ENCODE measurements at regions not wholly inside any gene's neighbourhood (a gene's known extent, or its start where the extent isn't known, plus 50 kb on each side); places are given as distances from the start of the nearest gene placed in this dataset.

DNA sequence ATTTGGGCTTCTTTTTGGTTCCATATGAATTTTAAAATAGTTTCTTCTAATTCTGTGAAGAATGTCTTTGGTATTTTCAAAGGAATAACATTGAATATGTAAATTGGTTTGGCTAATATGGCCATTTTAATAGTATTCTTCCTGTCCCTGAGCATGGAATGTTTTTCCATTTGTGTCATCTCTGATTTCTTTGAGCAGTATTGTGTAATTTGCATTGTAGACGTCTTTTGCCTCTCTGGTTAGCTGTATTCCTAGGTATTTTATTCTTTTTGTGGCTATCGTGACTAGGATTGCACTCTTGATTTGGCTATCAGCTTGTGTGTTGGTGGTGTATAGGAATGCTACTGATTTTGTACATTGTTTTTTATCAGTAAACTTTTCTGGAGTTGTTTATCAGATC lies 601.9 kb downstream of the SNAPC1 start:
- Histone ChIP-seq H2AFZ (ENCODE audit: low read length) (no peak overlapping the region), H4K5ac (ENCODE audit: insufficient read length, low read depth, low read length) (no peak overlapping the region), H3K9ac (ENCODE audit: extremely low read depth, insufficient read length, low read length) (no peak overlapping the region), H3K4me1 (ENCODE audit: insufficient read depth, low read length) (no peaks in the 10 kb centered on the region), H3K4ac (ENCODE audit: low read depth, low read length) (no peak overlapping the region), H4K91ac (ENCODE audit: insufficient read length, low read depth, low read length) (no peak overlapping the region), H3K14ac (ENCODE audit: insufficient read depth, low read length) (no peak overlapping the region), H2BK5ac (ENCODE audit: insufficient read length, low read length) (no peak overlapping the region), H2BK15ac (ENCODE audit: low read depth, low read length) (no peak overlapping the region), H3K79me1 (ENCODE audit: insufficient read depth, low read depth, low read length, poor library complexity, severe bottlenecking) (no peaks in the 10 kb centered on the region), H3K56ac (ENCODE audit: insufficient read length, low read depth, low read length) (no peak overlapping the region), H3K18ac (ENCODE audit: insufficient read length, low read depth, low read length) (no peak overlapping the region), H3K23ac (ENCODE audit: insufficient read length, low read depth, low read length) (no peak overlapping the region), H2BK120ac (ENCODE audit: low read depth, low read length, poor library complexity, severe bottlenecking) (no peak overlapping the region), H4K20me1 (ENCODE audit: control insufficient read depth, insufficient read depth, insufficient read length) (no peaks in the 10 kb centered on the region), H3T11ph (ENCODE audit: low read length) (no peak overlapping the region), H3K27me3 (ENCODE audit: insufficient read depth, low read length) (no peaks in the 10 kb centered on the region), H3K27ac (ENCODE audit: insufficient read length, low read depth, low read length) (no peak overlapping the region), H2AK5ac (ENCODE audit: insufficient read length, low read length) (no peak overlapping the region), H4K8ac (replicated peaks; ENCODE audit: insufficient read length, low read depth, low read length) (no peak overlapping the region), H3K9me3 (ENCODE audit: control insufficient read depth, low read depth, low read length) (no peaks in the 10 kb centered on the region), H3K23me2 (ENCODE audit: insufficient read length, low read depth, low read length, poor library complexity, severe bottlenecking) (no peaks in the 10 kb centered on the region), H2BK12ac (ENCODE audit: insufficient read length, low read depth, low read length) (no peak overlapping the region), H2BK20ac (ENCODE audit: low read depth, low read length, poor library complexity, severe bottlenecking) (no peak overlapping the region), H3K4me2 (ENCODE audit: insufficient read depth, insufficient read length, low read length) (no peak overlapping the region), H3K79me2 (ENCODE audit: insufficient read depth, low read length) (no peaks in the 10 kb centered on the region)
- Mint-ChIP-seq H3K27ac (no peak overlapping the region), H3K9me3 (peaks cover 2% of the 10 kb centered on the region in 2 experiments; a peak in 2 of 5 replicates), H3K36me3 (ENCODE audit: insufficient read depth in 1 of 3, low read depth in 3 of 3) (no peaks in the 10 kb centered on the region), H3K4me1 (peaks cover 2 to 3% of the 10 kb centered on the region in 2 experiments), H3K4me3 (no peak overlapping the region), H3K27me3 (ENCODE audit: low read depth) (no peaks in the 10 kb centered on the region)
- WGBS (ENCODE audit: extremely low coverage, insufficient read length, low lambda C conversion rate), result no CpG with 5 or more reads among the region's 2 CpGs
- DNase-seq, result no peak
- TF ChIP-seq, protein P1, sequence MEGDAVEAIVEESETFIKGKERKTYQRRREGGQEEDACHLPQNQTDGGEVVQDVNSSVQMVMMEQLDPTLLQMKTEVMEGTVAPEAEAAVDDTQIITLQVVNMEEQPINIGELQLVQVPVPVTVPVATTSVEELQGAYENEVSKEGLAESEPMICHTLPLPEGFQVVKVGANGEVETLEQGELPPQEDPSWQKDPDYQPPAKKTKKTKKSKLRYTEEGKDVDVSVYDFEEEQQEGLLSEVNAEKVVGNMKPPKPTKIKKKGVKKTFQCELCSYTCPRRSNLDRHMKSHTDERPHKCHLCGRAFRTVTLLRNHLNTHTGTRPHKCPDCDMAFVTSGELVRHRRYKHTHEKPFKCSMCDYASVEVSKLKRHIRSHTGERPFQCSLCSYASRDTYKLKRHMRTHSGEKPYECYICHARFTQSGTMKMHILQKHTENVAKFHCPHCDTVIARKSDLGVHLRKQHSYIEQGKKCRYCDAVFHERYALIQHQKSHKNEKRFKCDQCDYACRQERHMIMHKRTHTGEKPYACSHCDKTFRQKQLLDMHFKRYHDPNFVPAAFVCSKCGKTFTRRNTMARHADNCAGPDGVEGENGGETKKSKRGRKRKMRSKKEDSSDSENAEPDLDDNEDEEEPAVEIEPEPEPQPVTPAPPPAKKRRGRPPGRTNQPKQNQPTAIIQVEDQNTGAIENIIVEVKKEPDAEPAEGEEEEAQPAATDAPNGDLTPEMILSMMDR (conservative IDR thresholded peaks at IDR 0.05), result no peak

Measured in H9 (cell line).